ENCODE measurements at regions not wholly inside any gene's neighbourhood (a gene's known extent, or its start where the extent isn't known, plus 50 kb on each side); places are given as distances from the start of the nearest gene placed in this dataset.

GRCh38 chr16:62883509-62883908, 847.3 kb upstream of the CDH8 start:
- Histone ChIP-seq H3K9me1 (ENCODE audit: control insufficient read depth, extremely low read depth, insufficient read depth, low read length) (no peaks in the 10 kb centered on the region), H3K4me3 (ENCODE audit: control insufficient read depth in 2 of 3, extremely low read depth in 1 of 3, insufficient read depth in 2 of 3, low read depth in 1 of 3, low read length in 3 of 3) (no peak overlapping the region), H3K36me3 (ENCODE audit: control insufficient read depth in 2 of 2, extremely low read depth in 1 of 2, insufficient read depth in 2 of 2, low read length in 2 of 2) (no peaks in the 10 kb centered on the region), H3K27me3 (ENCODE audit: control insufficient read depth, extremely low read depth, insufficient read depth, low read length) (no peaks in the 10 kb centered on the region), H3K4me2 (ENCODE audit: control insufficient read depth, extremely low read depth, insufficient read depth, low read depth, low read length) (no peak overlapping the region), H2AFZ (ENCODE audit: control insufficient read depth, low read length) (no peak overlapping the region), H3K27ac (ENCODE audit: control insufficient read depth, insufficient read depth, low read length) (no peak overlapping the region), H3K4me1 (ENCODE audit: control insufficient read depth, extremely low read depth, insufficient read depth, low read length) (no peaks in the 10 kb centered on the region), H3K9me3 (ENCODE audit: control insufficient read depth, low read depth, low read length) (no peaks in the 10 kb centered on the region), H3K79me2 (ENCODE audit: control insufficient read depth, insufficient read depth, low read length) (no peaks in the 10 kb centered on the region), H3K9ac (ENCODE audit: control insufficient read depth, extremely low read depth, insufficient read depth, low read length) (no peak overlapping the region), H4K20me1 (ENCODE audit: control insufficient read depth, extremely low read depth, insufficient read depth, low read length) (no peaks in the 10 kb centered on the region)
- DNase-seq (ENCODE audit: low read depth, low spot score) (no peak), FAIRE-seq (no peak)
- no peak for TF ChIP-seq EZH2 (IDR thresholded peaks at IDR 0.05; ENCODE audit: low read length)
- TF ChIP-seq, protein P1, sequence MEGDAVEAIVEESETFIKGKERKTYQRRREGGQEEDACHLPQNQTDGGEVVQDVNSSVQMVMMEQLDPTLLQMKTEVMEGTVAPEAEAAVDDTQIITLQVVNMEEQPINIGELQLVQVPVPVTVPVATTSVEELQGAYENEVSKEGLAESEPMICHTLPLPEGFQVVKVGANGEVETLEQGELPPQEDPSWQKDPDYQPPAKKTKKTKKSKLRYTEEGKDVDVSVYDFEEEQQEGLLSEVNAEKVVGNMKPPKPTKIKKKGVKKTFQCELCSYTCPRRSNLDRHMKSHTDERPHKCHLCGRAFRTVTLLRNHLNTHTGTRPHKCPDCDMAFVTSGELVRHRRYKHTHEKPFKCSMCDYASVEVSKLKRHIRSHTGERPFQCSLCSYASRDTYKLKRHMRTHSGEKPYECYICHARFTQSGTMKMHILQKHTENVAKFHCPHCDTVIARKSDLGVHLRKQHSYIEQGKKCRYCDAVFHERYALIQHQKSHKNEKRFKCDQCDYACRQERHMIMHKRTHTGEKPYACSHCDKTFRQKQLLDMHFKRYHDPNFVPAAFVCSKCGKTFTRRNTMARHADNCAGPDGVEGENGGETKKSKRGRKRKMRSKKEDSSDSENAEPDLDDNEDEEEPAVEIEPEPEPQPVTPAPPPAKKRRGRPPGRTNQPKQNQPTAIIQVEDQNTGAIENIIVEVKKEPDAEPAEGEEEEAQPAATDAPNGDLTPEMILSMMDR (optimal IDR thresholded peaks at IDR 0.05 in 1 of 3, IDR thresholded peaks at IDR 0.05 in 1 of 3, conservative IDR thresholded peaks at IDR 0.05 in 1 of 3; ENCODE audit: extremely low read depth in 1 of 3, insufficient read depth in 2 of 3, low read length in 3 of 3): no peak
- dilution Hi-C loops (cut with MboI; ENCODE audit: extremely low pct_ligation_motif_present, low sequenced_read_pairs): no loop called here

- Histone ChIP-seq H3K4me2 (ENCODE audit: control insufficient read depth, extremely low read depth, insufficient read depth, low read depth, low read length) (no peak overlapping the region), H3K79me2 (ENCODE audit: control insufficient read depth, insufficient read depth, low read length) (no peaks in the 10 kb centered on the region), H3K4me3 (ENCODE audit: control insufficient read depth in 2 of 3, extremely low read depth in 1 of 3, insufficient read depth in 2 of 3, low read depth in 1 of 3, low read length in 3 of 3) (no peak overlapping the region), H3K27ac (ENCODE audit: control insufficient read depth, insufficient read depth, low read length) (no peak overlapping the region), H3K9me1 (ENCODE audit: control insufficient read depth, extremely low read depth, insufficient read depth, low read length) (no peaks in the 10 kb centered on the region), H4K20me1 (ENCODE audit: control insufficient read depth, extremely low read depth, insufficient read depth, low read length) (no peaks in the 10 kb centered on the region), H3K27me3 (ENCODE audit: control insufficient read depth, extremely low read depth, insufficient read depth, low read length) (no peaks in the 10 kb centered on the region), H3K36me3 (ENCODE audit: control insufficient read depth in 2 of 2, extremely low read depth in 1 of 2, insufficient read depth in 2 of 2, low read length in 2 of 2) (no peaks in the 10 kb centered on the region), H3K9me3 (ENCODE audit: control insufficient read depth, low read depth, low read length) (no peaks in the 10 kb centered on the region), H3K9ac (ENCODE audit: control insufficient read depth, extremely low read depth, insufficient read depth, low read length) (no peak overlapping the region), H3K4me1 (ENCODE audit: control insufficient read depth, extremely low read depth, insufficient read depth, low read length) (no peaks in the 10 kb centered on the region), H2AFZ (ENCODE audit: control insufficient read depth, low read length) (no peak overlapping the region)
- no peak for FAIRE-seq
- TF ChIP-seq, protein P1 (optimal IDR thresholded peaks at IDR 0.05 in 1 of 3, IDR thresholded peaks at IDR 0.05 in 1 of 3, conservative IDR thresholded peaks at IDR 0.05 in 1 of 3; ENCODE audit: extremely low read depth in 1 of 3, insufficient read depth in 2 of 3, low read length in 3 of 3): no peak
- no peak for TF ChIP-seq EZH2 (IDR thresholded peaks at IDR 0.05; ENCODE audit: low read length)
- no peak for DNase-seq (ENCODE audit: low read depth, low spot score)
- dilution Hi-C loops (cut with MboI; ENCODE audit: extremely low pct_ligation_motif_present, low sequenced_read_pairs): no loop called here
These were observed 846.4 kb upstream of the CDH8 start for GRCh38 chr16:62882552-62883221.

All from keratinocyte (primary cell).